OCI-LY7 (cell line): ENCODE measurements at regions not wholly inside any gene's neighbourhood (a gene's known extent, or its start where the extent isn't known, plus 50 kb on each side); places are given as distances from the start of the nearest gene placed in this dataset.

Source experiments
- BruUV-seq: library from RNA; stranded (reverse); fragments of 400-500 nt; replicated peaks from 2 replicates; lab custom pipeline; 2021; lab: Mats Ljungman, UMichigan
- CTCF ChIA-PET: fragments of 300-600 bp; sonication (Branson Sonifier 250); formaldehyde crosslinking; loops from one replicate; lab custom pipeline; 2022; ENCODE audit warnings: antibody characterized with exemption; ENCODE audit not compliant: unreplicated experiment; lab: Charles Lee
- POLR2A ChIA-PET: fragments of 300-600 bp; sonication (Branson Sonifier 250); formaldehyde crosslinking; loops from one replicate; lab custom pipeline; 2022; ENCODE audit warnings: antibody characterized with exemption; lab: Charles Lee
- DNase-seq: peaks from one replicate; pipeline ENCODE4 v3.0.0-alpha.2; 2015; ENCODE audit warnings: low spot score
- H2AFZ ChIP-seq: fragments of 200-600 bp; sonication (generic), shearing (Covaris generic); 2 replicates; pipeline ENCODE4 v1.6.1; 2014; ENCODE audit warnings: mild to moderate bottlenecking, antibody characterized with exemption, low read length, moderate library complexity
- H3K27ac ChIP-seq: fragments of 200-600 bp; sonication (generic); 2 replicates; pipeline ENCODE4 v1.5.1; 2014; ENCODE audit warnings: mixed run types, low read depth, mild to moderate bottlenecking, moderate library complexity, low read length, inconsistent platforms; ENCODE audit not compliant: poor library complexity, severe bottlenecking
- H3K36me3 ChIP-seq: fragments of 200-600 bp; sonication (generic); 2 replicates; pipeline ENCODE4 v1.6.1; 2014; ENCODE audit warnings: mild to moderate bottlenecking, antibody characterized with exemption, low read length, moderate library complexity, mixed read lengths; ENCODE audit not compliant: insufficient read depth
- H3K4me1 ChIP-seq: fragments of 200-600 bp; sonication (generic); 2 replicates; pipeline ENCODE4 v1.5.1; 2014; ENCODE audit warnings: mild to moderate bottlenecking, low read length; ENCODE audit not compliant: insufficient read depth, poor library complexity, severe bottlenecking
- H3K4me2 ChIP-seq: fragments of 200-600 bp; sonication (generic); 2 replicates; pipeline ENCODE4 v1.6.1; 2014; ENCODE audit warnings: mild to moderate bottlenecking, low read length
- H3K4me3 ChIP-seq: fragments of 200-600 bp; sonication (generic); 2 replicates; pipeline ENCODE4 v1.5.1; 2014; ENCODE audit warnings: mild to moderate bottlenecking, low read depth, low read length; ENCODE audit not compliant: poor library complexity, severe bottlenecking
- H3K79me2 ChIP-seq: fragments of 200-600 bp; sonication (generic); 2 replicates; pipeline ENCODE4 v1.6.1; 2016; ENCODE audit warnings: low read depth, mild to moderate bottlenecking, low read length, moderate library complexity, mixed read lengths; ENCODE audit not compliant: insufficient read depth
- H3K9me2 ChIP-seq: fragments of 200-600 bp; sonication (generic); 2 replicates; pipeline ENCODE4 v1.6.1; 2016; ENCODE audit warnings: mild to moderate bottlenecking, low read length, mixed read lengths; ENCODE audit not compliant: insufficient read depth
- H3K9me3 ChIP-seq: fragments of 200-600 bp; sonication (generic); 2 replicates; pipeline ENCODE4 v1.6.1; 2014; ENCODE audit warnings: mild to moderate bottlenecking, mixed run types, low read length, mixed read lengths
- H4K20me1 ChIP-seq: fragments of 200-600 bp; sonication (generic); 2 replicates; pipeline ENCODE4 v1.6.1; 2014; ENCODE audit warnings: mild to moderate bottlenecking, antibody characterized with exemption, low read length, moderate library complexity, mixed read lengths; ENCODE audit not compliant: insufficient read depth
- EZH2phosphoT487 ChIP-seq: fragments of 200-600 bp; sonication (generic); IDR thresholded peaks from 2 replicates; pipeline ENCODE4 v1.6.1; 2018; ENCODE audit warnings: low read depth, borderline replicate concordance, mild to moderate bottlenecking, mixed run types, antibody characterized with exemption, low read length, moderate library complexity, mixed read lengths
- intact Hi-C: fragments of 100-400 bp; cut with micrococcal nuclease; formaldehyde crosslinking; loops from one replicate; pipeline ENCODE4 v1.10.0; 2022; ENCODE audit not compliant: unreplicated experiment
- TF ChIP-seq, protein P1 (sequence below): fragments of 200-600 bp; sonication (generic); conservative IDR thresholded peaks from 2 replicates; pipeline ENCODE4 v1.5.1; 2014; ENCODE audit warnings: mild to moderate bottlenecking, antibody characterized with exemption, low read length, moderate library complexity, mixed read lengths

DNA sequence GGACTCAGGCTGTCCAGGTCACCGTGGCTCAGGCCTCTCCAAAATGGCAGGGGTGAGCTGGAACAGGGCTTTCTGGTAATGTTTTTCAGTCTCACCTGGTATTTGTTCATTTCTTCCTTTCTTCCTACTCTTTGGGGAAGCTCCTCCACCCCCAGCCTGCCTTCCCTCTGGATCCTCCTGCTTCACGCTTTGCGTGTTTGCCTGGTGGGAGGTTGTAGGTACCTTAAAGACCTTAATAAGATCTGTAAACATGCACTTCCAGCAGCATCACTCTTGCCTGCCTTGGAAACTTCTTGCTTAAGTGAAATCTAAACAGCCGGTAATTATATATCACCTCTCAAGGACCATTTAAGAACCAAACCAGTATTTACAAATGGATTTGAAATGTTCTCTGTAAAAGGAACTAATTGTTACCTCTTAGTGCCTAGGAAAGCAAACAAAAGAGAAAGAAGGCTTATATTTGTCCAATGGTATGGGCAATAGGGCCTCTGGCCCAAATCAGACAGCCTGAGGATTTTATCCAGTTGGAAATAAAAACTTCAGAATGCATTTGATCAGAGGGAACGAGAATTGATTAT is 339.9 kb downstream of the CCSER2 start:
- no TSS peak for BruUV-seq

DNA sequence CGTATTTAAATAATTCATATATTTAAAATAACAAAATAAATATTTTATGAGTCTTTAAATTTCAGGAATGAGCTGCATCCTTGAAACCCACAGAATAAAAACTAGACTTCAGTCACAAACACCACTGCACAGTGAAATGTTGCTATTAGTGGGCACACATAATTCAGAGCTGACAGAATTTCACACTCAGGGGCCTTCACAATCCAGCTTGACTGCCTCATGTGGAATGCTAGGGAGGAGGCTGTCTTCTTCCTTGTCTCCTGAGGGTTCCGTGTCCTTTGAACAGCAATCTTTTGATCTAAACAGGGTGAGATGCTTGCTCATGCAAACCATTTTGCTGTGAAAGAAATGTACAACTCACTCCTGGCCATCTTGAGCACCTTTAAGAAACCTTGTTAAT is 346.7 kb downstream of the CCSER2 start:
- H3K36me3 ChIP-seq: no peaks in the 10 kb centered on the region
- POLR2A ChIA-PET: no interaction called here

More for the DNA sequence above, 339.9 kb downstream of the CCSER2 start:
- CTCF ChIA-PET: interaction anchor here (0.9 kb wide), 1 partner anchor 13 kb away, joined by 3 read pairs; no protein-coding TSS in a partner anchor
- Histone ChIP-seq H3K9me3 (no peaks in the 10 kb centered on the region), H3K79me2 (no peaks in the 10 kb centered on the region), H3K36me3 (no peaks in the 10 kb centered on the region), H4K20me1 (no peaks in the 10 kb centered on the region), H3K4me2 (no peak overlapping the region), H3K9me2 (no peaks in the 10 kb centered on the region), H3K4me3 (no peak overlapping the region), H2AFZ (no peak overlapping the region), H3K4me1 (no peaks in the 10 kb centered on the region), H3K27ac (no peak overlapping the region)
- DNase-seq: no peak
- TF ChIP-seq, protein P1, sequence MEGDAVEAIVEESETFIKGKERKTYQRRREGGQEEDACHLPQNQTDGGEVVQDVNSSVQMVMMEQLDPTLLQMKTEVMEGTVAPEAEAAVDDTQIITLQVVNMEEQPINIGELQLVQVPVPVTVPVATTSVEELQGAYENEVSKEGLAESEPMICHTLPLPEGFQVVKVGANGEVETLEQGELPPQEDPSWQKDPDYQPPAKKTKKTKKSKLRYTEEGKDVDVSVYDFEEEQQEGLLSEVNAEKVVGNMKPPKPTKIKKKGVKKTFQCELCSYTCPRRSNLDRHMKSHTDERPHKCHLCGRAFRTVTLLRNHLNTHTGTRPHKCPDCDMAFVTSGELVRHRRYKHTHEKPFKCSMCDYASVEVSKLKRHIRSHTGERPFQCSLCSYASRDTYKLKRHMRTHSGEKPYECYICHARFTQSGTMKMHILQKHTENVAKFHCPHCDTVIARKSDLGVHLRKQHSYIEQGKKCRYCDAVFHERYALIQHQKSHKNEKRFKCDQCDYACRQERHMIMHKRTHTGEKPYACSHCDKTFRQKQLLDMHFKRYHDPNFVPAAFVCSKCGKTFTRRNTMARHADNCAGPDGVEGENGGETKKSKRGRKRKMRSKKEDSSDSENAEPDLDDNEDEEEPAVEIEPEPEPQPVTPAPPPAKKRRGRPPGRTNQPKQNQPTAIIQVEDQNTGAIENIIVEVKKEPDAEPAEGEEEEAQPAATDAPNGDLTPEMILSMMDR: no peak
- no peak for TF ChIP-seq EZH2phosphoT487
- POLR2A ChIA-PET: no interaction called here
- intact Hi-C loops: no loop called here

DNA sequence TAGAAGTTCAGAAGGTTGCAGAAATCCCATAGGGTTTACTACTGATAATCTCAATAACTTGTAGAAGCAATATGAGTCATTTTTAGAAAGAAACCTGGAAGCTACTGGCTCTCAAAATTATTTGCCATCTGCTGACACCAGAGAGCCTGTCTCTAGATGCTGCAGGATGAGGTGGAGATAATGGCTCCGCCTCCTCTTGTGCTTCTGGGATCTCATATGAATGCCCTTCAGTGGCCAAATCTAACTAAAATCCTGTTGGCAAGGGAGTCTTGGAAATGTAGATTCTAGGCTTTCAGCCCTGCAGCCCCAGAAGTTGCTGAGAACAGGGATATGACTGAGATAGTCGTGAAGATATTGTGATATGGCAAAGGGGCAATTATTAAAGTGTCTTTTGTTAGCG is 348.1 kb downstream of the CCSER2 start:
- no peak overlapping the region for H3K4me3 ChIP-seq
- H3K4me2 ChIP-seq: no peak overlapping the region
- H3K27ac ChIP-seq: no peak overlapping the region
- H3K79me2 ChIP-seq: no peaks in the 10 kb centered on the region
- intact Hi-C loops: no loop called here
- no peak for TF ChIP-seq EZH2phosphoT487
- TF ChIP-seq, protein P1: no peak
- BruUV-seq: no TSS peak
- ChIA-PET CTCF (no interaction called here), POLR2A (interaction anchor here (0.7 kb wide), 2 partner anchors 20 to 612 kb away, joined by 3 read pairs; no protein-coding TSS in a partner anchor)
- no peaks in the 10 kb centered on the region for H4K20me1 ChIP-seq
- no peaks in the 10 kb centered on the region for H3K9me2 ChIP-seq
- DNase-seq: no peak
- H3K9me3 ChIP-seq: no peaks in the 10 kb centered on the region
- H2AFZ ChIP-seq: no peak overlapping the region
- H3K4me1 ChIP-seq: no peaks in the 10 kb centered on the region
- H3K36me3 ChIP-seq: no peaks in the 10 kb centered on the region

More for the DNA sequence above, 346.7 kb downstream of the CCSER2 start:
- BruUV-seq: no TSS peak
- intact Hi-C loops: no loop called here
- no peak for DNase-seq
- no peak for TF ChIP-seq EZH2phosphoT487
- TF ChIP-seq, protein P1: no peak
- no peaks in the 10 kb centered on the region for H3K4me1 ChIP-seq
- CTCF ChIA-PET: no interaction called here
- no peaks in the 10 kb centered on the region for H4K20me1 ChIP-seq
- H2AFZ ChIP-seq: no peak overlapping the region
- no peak overlapping the region for H3K4me2 ChIP-seq
- no peaks in the 10 kb centered on the region for H3K79me2 ChIP-seq
- no peak overlapping the region for H3K4me3 ChIP-seq
- no peaks in the 10 kb centered on the region for H3K9me2 ChIP-seq
- H3K27ac ChIP-seq: no peak overlapping the region
- H3K9me3 ChIP-seq: no peaks in the 10 kb centered on the region
